A549 (cell line): ENCODE measurements at regions not wholly inside any gene's neighbourhood (a gene's known extent, or its start where the extent isn't known, plus 50 kb on each side); places are given as distances from the start of the nearest gene placed in this dataset.

ENCODE experiments used
- CBX8 ChIP-seq: fragments of 200-600 bp; sonication (generic); IDR thresholded peaks from 2 replicates; pipeline ENCODE4 v1.6.1; 2016
- CTCF ChIP-seq: fragments of >200 bp; sonication (Bioruptor Twin); formaldehyde crosslinking; IDR thresholded peaks from 3 replicates; pipeline ENCODE4 v1.5.1; 2016
- EP300 ChIP-seq, 2 experiments: fragments of >200 bp; sonication (Bioruptor Twin); formaldehyde crosslinking; IDR thresholded peaks; 2 replicates in 1 of 2; 3 replicates in 1 of 2; pipeline ENCODE4 v1.6.1; 2016 to 2017
- JUNB ChIP-seq: fragments of >200 bp; sonication (Bioruptor Twin); formaldehyde crosslinking; IDR thresholded peaks from 2 replicates; pipeline ENCODE4 v1.6.1; 2016
- MAZ ChIP-seq: fragments of 150-350 bp; IDR thresholded peaks from 2 replicates; pipeline ENCODE4 v1.6.1; 2014; ENCODE audit warnings: antibody characterized with exemption, low read depth, low read length, borderline replicate concordance
- PBX3 ChIP-seq: IDR thresholded peaks from 2 replicates; pipeline ENCODE4 v1.6.1; 2012
- POLR2A ChIP-seq: IDR thresholded peaks from 2 replicates; pipeline ENCODE4 v1.6.1; 2012; ENCODE audit warnings: mild to moderate bottlenecking, low read length
- RCOR1 ChIP-seq: fragments of 150-350 bp; IDR thresholded peaks from 2 replicates; pipeline ENCODE4 v1.6.1; 2014; ENCODE audit warnings: antibody characterized with exemption, low read length, low read depth
- SMC3 ChIP-seq: fragments of >200 bp; sonication (Bioruptor Twin); formaldehyde crosslinking; IDR thresholded peaks from 3 replicates; pipeline ENCODE4 v1.6.1; 2018; ENCODE audit warnings: inconsistent platforms
- TF ChIP-seq, protein P1 (sequence below): IDR thresholded peaks from 2 replicates; pipeline ENCODE4 v1.6.1; 2012; ENCODE audit warnings: low read depth, borderline replicate concordance
- TF ChIP-seq, protein P2 (sequence below): IDR thresholded peaks from 2 replicates; pipeline ENCODE4 v1.6.1; 2012
- TF ChIP-seq, protein P3 (sequence below): fragments of 200-600 bp; sonication (generic); IDR thresholded peaks from 2 replicates; pipeline ENCODE4 v1.6.1; 2016; ENCODE audit warnings: antibody characterized with exemption, mild to moderate bottlenecking, moderate library complexity

DNA sequence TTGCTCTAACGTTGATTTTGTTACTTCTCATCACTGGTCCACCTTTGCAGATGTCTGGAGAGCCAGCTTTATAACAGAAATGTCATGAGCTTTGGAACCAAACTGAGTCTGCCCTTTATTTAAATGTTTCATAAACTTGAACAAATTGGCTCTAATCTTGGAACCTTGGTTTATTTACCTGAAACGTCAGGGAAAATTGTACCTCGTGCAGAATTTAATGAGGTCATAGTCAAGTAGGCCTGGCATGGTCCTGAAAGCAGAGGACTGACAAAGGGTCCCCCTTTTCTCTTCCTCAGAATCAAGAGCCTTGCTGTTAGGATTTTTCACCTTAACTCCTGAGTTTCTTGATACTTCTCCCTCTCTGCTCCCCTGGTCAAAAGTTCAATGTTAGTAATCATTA lies 828.0 kb downstream of the GRID1 start:
- TF ChIP-seq POLR2A = no peak
- TF ChIP-seq JUNB = no peak
- no peak for TF ChIP-seq CTCF
- TF ChIP-seq, protein P1, sequence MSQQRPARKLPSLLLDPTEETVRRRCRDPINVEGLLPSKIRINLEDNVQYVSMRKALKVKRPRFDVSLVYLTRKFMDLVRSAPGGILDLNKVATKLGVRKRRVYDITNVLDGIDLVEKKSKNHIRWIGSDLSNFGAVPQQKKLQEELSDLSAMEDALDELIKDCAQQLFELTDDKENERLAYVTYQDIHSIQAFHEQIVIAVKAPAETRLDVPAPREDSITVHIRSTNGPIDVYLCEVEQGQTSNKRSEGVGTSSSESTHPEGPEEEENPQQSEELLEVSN = no peak
- TF ChIP-seq RCOR1 = no peak
- no peak for TF ChIP-seq SMC3
- no peak for TF ChIP-seq MAZ
- TF ChIP-seq, protein P2, sequence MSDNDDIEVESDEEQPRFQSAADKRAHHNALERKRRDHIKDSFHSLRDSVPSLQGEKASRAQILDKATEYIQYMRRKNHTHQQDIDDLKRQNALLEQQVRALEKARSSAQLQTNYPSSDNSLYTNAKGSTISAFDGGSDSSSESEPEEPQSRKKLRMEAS = no peak
- no peak for TF ChIP-seq PBX3
- no peak for TF ChIP-seq CBX8
- TF ChIP-seq, protein P3, sequence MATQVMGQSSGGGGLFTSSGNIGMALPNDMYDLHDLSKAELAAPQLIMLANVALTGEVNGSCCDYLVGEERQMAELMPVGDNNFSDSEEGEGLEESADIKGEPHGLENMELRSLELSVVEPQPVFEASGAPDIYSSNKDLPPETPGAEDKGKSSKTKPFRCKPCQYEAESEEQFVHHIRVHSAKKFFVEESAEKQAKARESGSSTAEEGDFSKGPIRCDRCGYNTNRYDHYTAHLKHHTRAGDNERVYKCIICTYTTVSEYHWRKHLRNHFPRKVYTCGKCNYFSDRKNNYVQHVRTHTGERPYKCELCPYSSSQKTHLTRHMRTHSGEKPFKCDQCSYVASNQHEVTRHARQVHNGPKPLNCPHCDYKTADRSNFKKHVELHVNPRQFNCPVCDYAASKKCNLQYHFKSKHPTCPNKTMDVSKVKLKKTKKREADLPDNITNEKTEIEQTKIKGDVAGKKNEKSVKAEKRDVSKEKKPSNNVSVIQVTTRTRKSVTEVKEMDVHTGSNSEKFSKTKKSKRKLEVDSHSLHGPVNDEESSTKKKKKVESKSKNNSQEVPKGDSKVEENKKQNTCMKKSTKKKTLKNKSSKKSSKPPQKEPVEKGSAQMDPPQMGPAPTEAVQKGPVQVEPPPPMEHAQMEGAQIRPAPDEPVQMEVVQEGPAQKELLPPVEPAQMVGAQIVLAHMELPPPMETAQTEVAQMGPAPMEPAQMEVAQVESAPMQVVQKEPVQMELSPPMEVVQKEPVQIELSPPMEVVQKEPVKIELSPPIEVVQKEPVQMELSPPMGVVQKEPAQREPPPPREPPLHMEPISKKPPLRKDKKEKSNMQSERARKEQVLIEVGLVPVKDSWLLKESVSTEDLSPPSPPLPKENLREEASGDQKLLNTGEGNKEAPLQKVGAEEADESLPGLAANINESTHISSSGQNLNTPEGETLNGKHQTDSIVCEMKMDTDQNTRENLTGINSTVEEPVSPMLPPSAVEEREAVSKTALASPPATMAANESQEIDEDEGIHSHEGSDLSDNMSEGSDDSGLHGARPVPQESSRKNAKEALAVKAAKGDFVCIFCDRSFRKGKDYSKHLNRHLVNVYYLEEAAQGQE = no peak
- TF ChIP-seq EP300 (IDR thresholded peaks at IDR 0.05) = no peak
